GM19395 (cell line): ENCODE measurements at regions not wholly inside any gene's neighbourhood (a gene's known extent, or its start where the extent isn't known, plus 50 kb on each side); places are given as distances from the start of the nearest gene placed in this dataset.
"Not testable (repeated sequence)": the region's sequence is repeated elsewhere in the genome, so short reads cannot be mapped to it uniquely, and the experiment has no call there.

Experiments used
- ATAC-seq: cut with Tn5 transposase; IDR thresholded peaks from one replicate; pipeline ENCODE4 v1.9.1; 2021; ENCODE audit warnings: mild to moderate bottlenecking, moderate library complexity; ENCODE audit not compliant: unreplicated experiment

GRCh38 chr14:39734306-39734705 lies 302.1 kb upstream of the FBXO33 start:
- no peak for ATAC-seq

GRCh38 chr14:39733741-39734140 lies 301.5 kb upstream of the FBXO33 start:
- ATAC-seq: no peak

- peak; percentile 68 for ATAC-seq
Observed at GRCh38 chr14:39731912-39732311, 299.7 kb upstream of the FBXO33 start.

GRCh38 chr14:39726563-39726962 lies 294.3 kb upstream of the FBXO33 start:
- ATAC-seq: no peak

GRCh38 chr14:39722547-39723273 lies 290.5 kb upstream of the FBXO33 start:
- ATAC-seq: no peak

- ATAC-seq: no peak
Observed at GRCh38 chr14:39716987-39717570, 284.8 kb upstream of the FBXO33 start.

- ATAC-seq: no peak
Observed at GRCh38 chr14:39712293-39712999, 280.2 kb upstream of the FBXO33 start.

- ATAC-seq: no peak
Observed at GRCh38 chr14:39704594-39704993, 272.4 kb upstream of the FBXO33 start.

- no peak for ATAC-seq
Observed at GRCh38 chr14:39694341-39694740, 262.1 kb upstream of the FBXO33 start.

GRCh38 chr14:39683691-39684260 lies 251.5 kb upstream of the FBXO33 start:
- no peak for ATAC-seq

GRCh38 chr14:39682582-39682981 lies 250.3 kb upstream of the FBXO33 start:
- no peak for ATAC-seq

GRCh38 chr14:39681782-39682399 lies 249.7 kb upstream of the FBXO33 start:
- ATAC-seq: no peak

- ATAC-seq: peak; percentile 95
Observed at GRCh38 chr14:39680777-39681176, 248.5 kb upstream of the FBXO33 start.

- ATAC-seq: no peak
Observed at GRCh38 chr14:39673734-39674133, 241.5 kb upstream of the FBXO33 start.

GRCh38 chr14:39673270-39673711 lies 241.1 kb upstream of the FBXO33 start:
- ATAC-seq: no peak

GRCh38 chr14:39668449-39668848 lies 236.2 kb upstream of the FBXO33 start:
- ATAC-seq: no peak

GRCh38 chr14:39666386-39666785 lies 234.2 kb upstream of the FBXO33 start:
- ATAC-seq: no peak

- ATAC-seq: no peak
Observed at GRCh38 chr14:39665075-39665475, 232.8 kb upstream of the FBXO33 start.

- ATAC-seq: no peak
Observed at GRCh38 chr14:39664646-39665045, 232.4 kb upstream of the FBXO33 start.

GRCh38 chr14:39641224-39641623 lies 209.0 kb upstream of the FBXO33 start:
- ATAC-seq: peak; percentile 90

- ATAC-seq: not testable (repeated sequence)
Observed at GRCh38 chr14:39639009-39639408, 206.8 kb upstream of the FBXO33 start.
